Smooth muscle cell (in vitro differentiated cells): ENCODE measurements at regions not wholly inside any gene's neighbourhood (a gene's known extent, or its start where the extent isn't known, plus 50 kb on each side); places are given as distances from the start of the nearest gene placed in this dataset.
"Not testable (repeated sequence)": the region's sequence is repeated elsewhere in the genome, so short reads cannot be mapped to it uniquely, and the experiment has no call there.

Experiments
- DNase-seq: peaks from one replicate; lab custom pipeline; 2025; ENCODE audit not compliant: unreplicated experiment; lab: John Stamatoyannopoulos, UW
- H2AFZ ChIP-seq: fragments of 200-600 bp; sonication (generic); 2 replicates; pipeline ENCODE4 v1.6.0; 2016; ENCODE audit warnings: antibody characterized with exemption, low read depth, mild to moderate bottlenecking
- H3F3A ChIP-seq: fragments of 200-600 bp; sonication (generic); 2 replicates; pipeline ENCODE4 v1.6.0; 2017; ENCODE audit warnings: antibody characterized with exemption, low read depth
- H3K27ac ChIP-seq: fragments of 200-600 bp; sonication (generic); 2 replicates; pipeline ENCODE4 v1.5.1; 2016; ENCODE audit warnings: low read depth, mild to moderate bottlenecking
- H3K27me3 ChIP-seq: fragments of 200-600 bp; sonication (generic); 2 replicates; pipeline ENCODE4 v1.6.1; 2016; ENCODE audit warnings: low read depth, mild to moderate bottlenecking
- H3K36me3 ChIP-seq: fragments of 200-600 bp; sonication (generic); 2 replicates; pipeline ENCODE4 v1.5.1; 2016; ENCODE audit warnings: low read depth
- H3K4me1 ChIP-seq: fragments of 200-600 bp; sonication (generic); 2 replicates; pipeline ENCODE4 v1.5.1; 2016; ENCODE audit warnings: low read depth
- H3K4me2 ChIP-seq: fragments of 200-600 bp; sonication (generic); 2 replicates; pipeline ENCODE4 v1.6.0; 2016; ENCODE audit warnings: mild to moderate bottlenecking
- H3K4me3 ChIP-seq: fragments of 200-600 bp; sonication (generic); 2 replicates; pipeline ENCODE4 v1.5.1; 2016; ENCODE audit warnings: mild to moderate bottlenecking
- H3K79me2 ChIP-seq: fragments of 200-600 bp; sonication (generic); 2 replicates; pipeline ENCODE4 v1.6.0; 2016; ENCODE audit warnings: low read depth, mild to moderate bottlenecking
- H3K9ac ChIP-seq: fragments of 200-600 bp; sonication (generic); 2 replicates; pipeline ENCODE4 v1.6.0; 2016; ENCODE audit warnings: low read depth
- H3K9me3 ChIP-seq: fragments of 200-600 bp; sonication (generic); replicated peaks from 2 replicates; pipeline ENCODE4 v1.5.1; 2016; ENCODE audit warnings: low read depth
- H4K20me1 ChIP-seq: fragments of 200-600 bp; sonication (generic); 2 replicates; pipeline ENCODE4 v1.6.0; 2016; ENCODE audit warnings: low read depth
- WGBS: methylation state at CpG from one replicate; pipeline ENCODE4 v1.1.7; 2016; ENCODE audit warnings: low lambda C conversion rate; 5-methylcytosine and 5-hydroxymethylcytosine counted together
- TF ChIP-seq, protein P1 (sequence below): fragments of 200-600 bp; sonication (generic); IDR thresholded peaks from 2 replicates; pipeline ENCODE4 v1.5.1; 2017; ENCODE audit warnings: borderline replicate concordance, mild to moderate bottlenecking, antibody characterized with exemption; ENCODE audit not compliant: insufficient read depth, poor library complexity, severe bottlenecking

DNA sequence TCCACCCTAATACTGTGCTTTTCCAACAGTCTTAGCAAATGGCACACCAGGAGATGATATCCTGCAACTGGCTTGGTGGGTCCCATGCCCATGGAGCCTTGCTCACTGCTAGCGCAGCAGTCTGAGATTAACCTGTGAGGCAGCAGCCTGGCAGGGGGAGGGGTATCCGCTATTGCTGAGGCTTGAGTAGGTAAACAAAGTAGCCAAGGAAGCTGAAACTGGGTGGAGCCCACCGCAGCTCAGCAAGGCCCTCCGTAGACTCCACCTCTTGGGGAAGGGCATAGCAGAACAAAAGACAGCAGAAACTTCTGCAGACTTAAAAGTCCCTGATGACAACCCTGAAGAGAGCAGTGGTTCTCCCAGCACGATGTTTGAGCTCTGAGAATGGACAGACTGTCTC lies 399.0 kb downstream of the CCSER2 start:
- no peak for DNase-seq

GRCh38 chr10:84739126-84739525 lies 410.7 kb downstream of the CCSER2 start:
- WGBS = 76% methylated on average over 9 of the region's 9 CpGs
- H3K79me2 ChIP-seq = not testable (repeated sequence)

More for the DNA sequence above, 399.0 kb downstream of the CCSER2 start:
- no peak overlapping the region for H3K4me3 ChIP-seq
- H3K4me2 ChIP-seq = no peak overlapping the region
- no peaks in the 10 kb centered on the region for H3K36me3 ChIP-seq
- no peaks in the 10 kb centered on the region for H3F3A ChIP-seq
- H3K27ac ChIP-seq = no peak overlapping the region
- H3K9me3 ChIP-seq = no peaks in the 10 kb centered on the region
- H3K79me2 ChIP-seq = no peaks in the 10 kb centered on the region
- no peaks in the 10 kb centered on the region for H3K4me1 ChIP-seq
- no peaks in the 10 kb centered on the region for H4K20me1 ChIP-seq
- peaks cover 7% of the 10 kb centered on the region for H3K27me3 ChIP-seq
- TF ChIP-seq, protein P1, sequence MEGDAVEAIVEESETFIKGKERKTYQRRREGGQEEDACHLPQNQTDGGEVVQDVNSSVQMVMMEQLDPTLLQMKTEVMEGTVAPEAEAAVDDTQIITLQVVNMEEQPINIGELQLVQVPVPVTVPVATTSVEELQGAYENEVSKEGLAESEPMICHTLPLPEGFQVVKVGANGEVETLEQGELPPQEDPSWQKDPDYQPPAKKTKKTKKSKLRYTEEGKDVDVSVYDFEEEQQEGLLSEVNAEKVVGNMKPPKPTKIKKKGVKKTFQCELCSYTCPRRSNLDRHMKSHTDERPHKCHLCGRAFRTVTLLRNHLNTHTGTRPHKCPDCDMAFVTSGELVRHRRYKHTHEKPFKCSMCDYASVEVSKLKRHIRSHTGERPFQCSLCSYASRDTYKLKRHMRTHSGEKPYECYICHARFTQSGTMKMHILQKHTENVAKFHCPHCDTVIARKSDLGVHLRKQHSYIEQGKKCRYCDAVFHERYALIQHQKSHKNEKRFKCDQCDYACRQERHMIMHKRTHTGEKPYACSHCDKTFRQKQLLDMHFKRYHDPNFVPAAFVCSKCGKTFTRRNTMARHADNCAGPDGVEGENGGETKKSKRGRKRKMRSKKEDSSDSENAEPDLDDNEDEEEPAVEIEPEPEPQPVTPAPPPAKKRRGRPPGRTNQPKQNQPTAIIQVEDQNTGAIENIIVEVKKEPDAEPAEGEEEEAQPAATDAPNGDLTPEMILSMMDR = no peak
- no peak overlapping the region for H2AFZ ChIP-seq
- H3K9ac ChIP-seq = no peak overlapping the region
- WGBS = 74% methylated on average over 5 of the region's 5 CpGs

GRCh38 chr10:84739641-84740040 lies 411.3 kb downstream of the CCSER2 start:
- Histone ChIP-seq H3K4me3 (no peak overlapping the region), H3K79me2 (no peaks in the 10 kb centered on the region), H3K36me3 (no peaks in the 10 kb centered on the region), H3K9me3 (no peaks in the 10 kb centered on the region), H3F3A (no peaks in the 10 kb centered on the region), H4K20me1 (no peaks in the 10 kb centered on the region), H3K27ac (no peak overlapping the region), H3K27me3 (peaks cover 4% of the 10 kb centered on the region), H3K4me2 (no peak overlapping the region), H3K4me1 (no peaks in the 10 kb centered on the region), H2AFZ (no peak overlapping the region), H3K9ac (no peak overlapping the region)
- TF ChIP-seq, protein P1 = no peak
- WGBS = 98% methylated on average over 1 of the region's 1 CpG
- DNase-seq = no peak

More at GRCh38 chr10:84739126-84739525, 410.7 kb downstream of the CCSER2 start:
- not testable (repeated sequence) for H3K4me3 ChIP-seq, H3K4me1 ChIP-seq, H4K20me1 ChIP-seq, H3K27me3 ChIP-seq, H3F3A ChIP-seq, H3K9me3 ChIP-seq, H3K36me3 ChIP-seq, H3K9ac ChIP-seq, H2AFZ ChIP-seq, H3K4me2 ChIP-seq, H3K27ac ChIP-seq, DNase-seq

DNA sequence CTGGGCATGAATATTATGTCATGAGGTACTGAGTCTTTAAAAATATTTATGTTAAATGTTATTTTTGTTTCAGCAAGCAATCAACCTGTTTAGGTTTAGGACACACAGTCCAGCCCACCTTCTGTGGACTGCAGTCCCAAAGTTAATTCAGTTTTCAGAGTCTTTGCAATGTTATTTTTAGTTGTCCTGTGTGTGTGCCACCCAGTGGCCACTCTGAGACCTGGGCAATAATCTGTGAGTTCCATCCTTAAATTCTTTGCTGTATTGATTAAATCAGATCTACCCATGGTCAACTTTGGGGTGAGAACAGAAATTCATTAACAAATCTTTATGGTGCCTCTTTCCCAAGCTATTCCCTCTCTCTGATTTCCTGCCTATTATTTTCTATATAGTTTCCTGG lies 415.1 kb downstream of the CCSER2 start:
- no peaks in the 10 kb centered on the region for H3K27me3 ChIP-seq
- no peaks in the 10 kb centered on the region for H3F3A ChIP-seq
- H3K36me3 ChIP-seq = no peaks in the 10 kb centered on the region
- H3K79me2 ChIP-seq = no peaks in the 10 kb centered on the region
- no peak overlapping the region for H2AFZ ChIP-seq
- H3K4me2 ChIP-seq = no peak overlapping the region
- H4K20me1 ChIP-seq = no peaks in the 10 kb centered on the region
- H3K9ac ChIP-seq = no peak overlapping the region
- no peak overlapping the region for H3K27ac ChIP-seq
- TF ChIP-seq, protein P1 = peak; percentile 46
- no peak for DNase-seq
- H3K4me1 ChIP-seq = no peaks in the 10 kb centered on the region
- H3K4me3 ChIP-seq = no peak overlapping the region
- H3K9me3 ChIP-seq = no peaks in the 10 kb centered on the region
